GM12864 (cell line): ENCODE measurements at regions not wholly inside any gene's neighbourhood (a gene's known extent, or its start where the extent isn't known, plus 50 kb on each side); places are given as distances from the start of the nearest gene placed in this dataset.

Source experiments
- DNase-seq: peaks from one replicate; pipeline ENCODE4 v3.0.0-alpha.2; 2011; ENCODE audit warnings: low read depth
- H3K4me3 ChIP-seq: 2 replicates; pipeline ENCODE4 v1.5.1; 2011; ENCODE audit warnings: mild to moderate bottlenecking, low read depth, low read length, control low read depth
- CTCF ChIP-seq: IDR thresholded peaks from 2 replicates; pipeline ENCODE4 v1.5.1; 2011; ENCODE audit warnings: low read depth, mild to moderate bottlenecking, moderate library complexity, low read length, control low read depth, inconsistent platforms; ENCODE audit errors: missing control alignments

- H3K4me3 ChIP-seq = no peak overlapping the region
- no peak for DNase-seq
- TF ChIP-seq CTCF = no peak
These were observed 143.1 kb upstream of the HMGA2 start for GRCh38 chr12:65681226-65681625.

- no peak for TF ChIP-seq CTCF
These were observed 142.2 kb upstream of the HMGA2 start for GRCh38 chr12:65682112-65682511.

GRCh38 chr12:65684906-65685305 lies 139.4 kb upstream of the HMGA2 start:
- H3K4me3 ChIP-seq = no peak overlapping the region
- DNase-seq = no peak
- no peak for TF ChIP-seq CTCF

More at GRCh38 chr12:65682112-65682511, 142.2 kb upstream of the HMGA2 start:
- DNase-seq = no peak
- no peak overlapping the region for H3K4me3 ChIP-seq

- H3K4me3 ChIP-seq = no peak overlapping the region
- TF ChIP-seq CTCF = peak; percentile 56
- no peak for DNase-seq
These were observed 138.8 kb upstream of the HMGA2 start for GRCh38 chr12:65685514-65685913.

GRCh38 chr12:65689508-65689907 lies 134.8 kb upstream of the HMGA2 start:
- no peak overlapping the region for H3K4me3 ChIP-seq
- no peak for DNase-seq
- TF ChIP-seq CTCF = no peak

- DNase-seq = no peak
- no peak overlapping the region for H3K4me3 ChIP-seq
- no peak for TF ChIP-seq CTCF
These were observed 133.8 kb upstream of the HMGA2 start for GRCh38 chr12:65690477-65690876.

GRCh38 chr12:65694130-65694529 lies 130.2 kb upstream of the HMGA2 start:
- TF ChIP-seq CTCF = no peak
- no peak overlapping the region for H3K4me3 ChIP-seq
- no peak for DNase-seq
